Medulla oblongata (tissue), 1 donor: ENCODE measurements at regions not wholly inside any gene's neighbourhood (a gene's known extent, or its start where the extent isn't known, plus 50 kb on each side); places are given as distances from the start of the nearest gene placed in this dataset.

Experiments used
- DNase-seq: peaks from one replicate; pipeline ENCODE4 v3.0.0-alpha.2; 2015; ENCODE audit errors: extremely low spot score

DNA sequence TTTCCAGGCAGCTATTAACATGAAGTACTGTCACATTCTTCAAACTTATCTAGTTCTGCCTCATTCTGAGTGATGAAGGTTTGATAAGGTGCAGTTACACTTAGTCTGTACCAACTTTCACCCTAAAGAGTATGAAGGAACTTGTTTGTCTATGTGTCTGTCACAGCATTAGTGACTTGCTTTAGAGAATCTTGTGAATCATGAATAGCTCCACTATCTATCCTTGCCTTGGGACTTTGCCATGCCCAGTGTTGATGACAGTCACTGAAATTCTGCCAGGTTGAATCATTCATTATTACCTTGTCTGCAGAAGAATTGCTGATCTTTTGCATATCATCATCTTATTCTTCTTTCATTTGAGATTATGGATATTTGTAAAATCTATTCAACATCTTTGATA, 50.9 kb upstream of the A1CF start:
- no peak for DNase-seq

DNA sequence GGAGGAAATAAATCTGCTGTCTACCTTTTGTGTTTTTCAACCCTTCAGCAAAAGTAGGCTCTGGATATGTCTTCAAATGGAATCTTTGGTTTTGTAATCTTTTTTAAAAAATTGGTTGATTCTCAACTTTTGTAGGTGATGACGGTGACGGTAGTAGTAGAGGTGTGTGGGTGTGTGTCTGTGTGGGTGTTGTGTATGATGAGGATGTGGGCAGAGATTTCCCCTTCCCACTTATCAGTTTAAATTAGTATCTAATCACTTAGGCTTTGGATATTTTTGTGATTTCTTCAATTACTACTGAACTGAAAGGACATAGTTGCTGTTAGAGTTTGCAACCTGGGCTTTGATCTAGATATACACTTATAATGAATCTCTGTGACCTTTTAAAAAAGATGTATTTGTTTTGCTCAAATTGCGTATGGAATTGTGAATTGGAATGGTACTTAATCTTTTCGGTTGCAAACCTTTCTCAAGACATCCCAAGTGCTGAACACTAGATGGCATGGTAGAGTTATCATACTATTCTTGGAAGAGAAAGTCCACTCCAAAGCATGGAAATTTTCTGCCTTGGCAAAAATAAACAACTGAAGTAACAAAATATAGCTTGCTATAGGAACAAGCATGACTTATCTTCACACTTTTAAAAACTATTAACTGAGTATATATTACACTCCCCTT, 51.9 kb upstream of the A1CF start:
- peak; percentile 49 for DNase-seq

DNA sequence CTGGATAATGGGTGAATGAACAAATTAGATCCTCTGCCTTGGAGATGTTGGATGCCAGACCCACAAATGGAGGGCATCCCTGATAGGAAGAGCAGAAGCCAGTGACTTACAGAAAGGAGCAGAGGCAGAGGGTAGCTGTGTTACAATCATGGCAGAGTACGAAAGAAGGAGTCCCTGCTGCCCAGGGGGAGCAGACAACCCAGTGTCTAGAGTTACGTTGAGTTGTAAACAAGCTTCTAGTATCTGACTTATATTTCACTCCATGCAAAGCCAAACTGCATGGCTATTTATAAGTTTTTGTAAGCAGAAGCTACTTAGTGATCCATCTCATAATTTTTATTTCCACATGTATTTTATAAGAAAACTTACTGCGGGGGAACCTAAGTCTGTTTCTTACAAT, 56.2 kb upstream of the A1CF start:
- no peak for DNase-seq

DNA sequence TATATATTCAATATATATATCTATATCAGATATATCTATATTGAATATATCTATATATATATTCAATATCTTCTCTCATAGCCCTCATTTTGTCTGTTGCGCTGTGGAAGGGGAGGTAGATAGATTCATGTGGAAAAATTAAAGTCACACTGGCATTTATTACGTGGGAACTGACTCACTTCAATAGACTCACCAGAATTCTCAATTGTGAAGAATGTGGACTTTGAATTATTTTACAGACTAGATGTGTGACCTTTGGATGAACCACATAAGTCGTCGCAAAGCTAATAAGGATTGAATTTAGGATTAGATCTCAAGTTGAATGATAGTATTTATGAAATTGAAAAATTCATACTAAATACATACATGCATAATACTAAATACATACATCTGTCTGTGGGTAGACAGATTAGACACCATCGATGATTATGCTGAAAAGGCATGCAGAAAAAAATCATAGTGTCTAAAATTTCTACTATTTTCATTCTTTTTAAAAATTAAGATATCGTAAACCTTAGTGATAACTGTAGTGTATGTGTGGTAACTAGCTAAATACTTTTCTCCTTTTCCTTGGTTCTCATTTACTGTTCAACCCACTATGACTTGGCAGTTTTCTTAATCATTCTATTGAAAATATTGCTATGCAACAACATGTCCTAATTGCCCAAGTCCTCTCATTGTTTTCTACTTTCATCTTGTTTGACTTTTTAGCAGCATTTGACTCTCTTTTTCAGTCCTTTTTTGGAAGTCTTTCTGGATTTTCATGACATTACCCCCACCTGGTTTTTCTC, 61.8 kb upstream of the A1CF start:
- no peak for DNase-seq

- DNase-seq, result no peak
These were observed 65.9 kb upstream of the A1CF start for GRCh38 chr10:50951365-50951764.

- no peak for DNase-seq
These were observed 75.9 kb upstream of the A1CF start for GRCh38 chr10:50961297-50961696.

DNA sequence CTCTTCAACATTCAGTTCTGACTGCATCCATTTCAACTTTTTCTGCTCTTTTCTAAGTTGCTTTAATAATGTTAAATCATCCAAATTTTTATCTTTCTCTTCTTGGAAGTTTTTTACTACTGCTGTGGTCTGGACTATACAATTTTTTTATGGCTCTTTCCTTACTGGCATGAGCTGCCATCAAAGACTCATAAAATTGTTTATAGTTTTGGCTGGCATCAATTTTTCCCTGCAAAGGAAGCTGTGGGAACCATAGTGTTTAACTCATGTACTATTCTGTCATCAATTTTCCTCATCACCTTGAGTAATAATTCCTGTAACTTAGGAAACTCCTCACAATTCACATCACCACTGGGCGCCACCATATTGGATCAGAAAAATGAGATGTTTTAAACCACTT, 77.6 kb upstream of the A1CF start:
- DNase-seq, result no peak

DNA sequence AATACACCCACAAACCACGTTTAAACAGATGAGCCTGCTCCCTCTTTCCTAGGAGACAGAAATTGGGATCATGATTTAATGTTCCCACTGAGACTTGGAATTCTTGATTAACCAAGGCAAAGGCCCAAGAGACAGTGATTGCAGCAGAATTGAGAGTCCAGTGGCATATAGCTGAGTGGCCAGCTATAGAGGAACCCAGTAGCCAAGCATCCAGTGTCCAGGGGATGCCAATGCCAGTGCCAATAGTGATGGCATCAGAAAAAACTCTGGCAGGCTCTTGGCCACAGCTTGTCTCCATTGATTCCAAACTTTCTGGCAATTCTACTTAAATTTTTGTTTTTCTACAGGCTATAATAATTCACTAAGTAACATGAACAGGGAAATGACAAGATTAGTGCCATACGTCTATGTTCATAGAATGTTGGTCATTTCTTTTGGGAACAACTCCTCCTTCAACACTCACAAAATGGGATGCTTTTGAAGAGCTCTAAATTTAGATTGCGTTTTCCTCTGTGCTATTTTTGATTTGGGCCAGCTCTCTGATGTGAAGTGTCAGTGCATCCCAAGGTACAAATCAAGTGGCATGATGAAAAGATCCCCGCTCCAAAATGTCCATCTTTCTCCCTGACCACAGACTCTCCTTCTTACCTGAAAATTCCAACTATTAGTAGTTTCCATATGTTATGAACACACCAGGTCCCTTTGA, 83.1 kb upstream of the A1CF start:
- no peak for DNase-seq

- no peak for DNase-seq
These were observed 87.2 kb upstream of the A1CF start for GRCh38 chr10:50972591-50972990.

DNA sequence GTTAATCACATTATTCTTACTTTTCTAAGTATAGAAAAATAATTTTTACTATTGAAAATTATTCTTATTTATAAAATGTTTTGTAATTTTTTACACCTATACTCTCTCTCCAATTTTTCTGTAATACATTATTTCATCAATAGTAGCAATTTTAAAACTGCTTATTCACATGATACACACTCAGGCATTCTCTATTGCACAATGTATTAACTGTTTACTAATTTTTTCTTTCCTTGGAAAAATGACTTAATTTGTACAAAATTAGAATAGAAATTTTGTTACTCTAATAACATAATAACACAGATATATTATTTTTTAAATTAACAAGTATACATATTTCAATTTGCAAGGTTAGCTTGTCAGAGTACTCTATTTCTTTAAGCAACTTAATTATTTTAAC, 92.9 kb upstream of the PRKG1 start:
- no peak for DNase-seq

- no peak for DNase-seq
These were observed 92.4 kb upstream of the PRKG1 start for GRCh38 chr10:50981904-50982303.

GRCh38 chr10:50982989-50983388, 91.3 kb upstream of the PRKG1 start:
- no peak for DNase-seq

GRCh38 chr10:50987934-50988333, 86.4 kb upstream of the PRKG1 start:
- DNase-seq, result no peak

- DNase-seq, result no peak
These were observed 85.5 kb upstream of the PRKG1 start for GRCh38 chr10:50988792-50989191.

DNA sequence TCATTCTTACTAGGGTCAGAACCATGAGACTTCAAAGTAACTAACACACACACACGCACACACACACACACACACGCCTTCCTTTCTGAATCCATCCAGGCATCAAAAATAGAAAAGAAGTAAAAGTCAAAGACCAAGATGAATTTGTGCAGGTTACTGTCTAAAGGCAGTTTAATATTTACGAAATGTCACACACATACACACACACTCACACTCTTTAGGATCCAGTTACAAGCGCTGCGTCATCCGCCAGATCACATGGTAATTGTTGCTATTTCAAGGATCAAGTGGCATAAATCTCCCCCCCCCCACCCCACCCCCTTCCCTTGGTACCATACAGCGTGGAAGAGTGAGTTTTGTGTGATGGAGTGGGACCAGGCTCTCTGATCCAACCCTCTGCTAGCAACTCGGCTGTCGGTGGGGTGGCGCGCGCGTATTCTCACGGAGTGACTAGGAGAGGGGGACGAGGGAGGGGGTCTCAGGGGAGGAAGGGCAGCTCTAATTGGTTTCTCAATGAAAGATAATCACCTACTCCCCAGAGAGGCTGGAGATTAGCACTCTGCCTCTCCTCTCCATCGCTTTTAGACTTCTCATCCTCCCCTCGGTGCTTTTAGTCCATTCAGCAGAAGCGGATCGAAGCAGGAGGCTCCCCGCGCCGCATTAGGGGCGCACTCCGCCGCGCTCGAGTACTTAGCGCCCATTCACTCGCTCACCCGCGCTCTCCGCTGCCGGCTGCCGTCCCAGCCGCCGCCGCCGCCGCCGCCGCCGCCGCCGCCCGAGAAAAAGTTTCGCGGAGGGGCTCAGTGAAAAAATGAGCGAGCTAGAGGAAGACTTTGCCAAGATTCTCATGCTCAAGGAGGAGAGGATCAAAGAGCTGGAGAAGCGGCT, 83.5 kb upstream of the PRKG1 start:
- DNase-seq, result no peak

GRCh38 chr10:50991456-50992355, 82.6 kb upstream of the PRKG1 start:
- no peak for DNase-seq

DNA sequence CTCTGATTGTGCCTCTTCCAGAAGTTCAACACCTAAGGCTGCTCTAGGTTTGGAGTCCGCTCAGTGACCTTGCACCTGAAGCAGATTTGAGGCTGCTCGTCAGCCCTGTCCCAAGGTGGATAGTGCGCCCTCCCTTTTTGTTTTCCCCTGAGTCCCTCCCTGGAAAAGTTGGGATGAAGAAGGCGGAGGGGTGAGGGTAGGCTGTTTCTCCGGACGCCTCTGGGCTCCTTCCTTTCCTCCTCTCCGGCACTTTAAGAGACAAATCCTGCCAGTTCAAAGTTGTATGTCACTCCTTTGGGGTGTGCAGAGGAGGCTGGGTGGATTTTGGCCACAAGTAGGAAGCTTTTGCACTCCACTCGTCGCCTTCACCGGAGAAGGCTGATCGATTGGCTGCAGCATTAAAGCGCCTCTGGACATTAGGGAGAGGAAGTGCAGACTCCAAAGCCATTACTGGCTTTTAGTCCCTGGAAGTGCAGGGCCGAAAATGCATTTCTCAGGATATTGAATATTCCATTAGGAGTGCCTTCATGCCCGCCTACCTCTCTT, 81.9 kb upstream of the PRKG1 start:
- DNase-seq, result no peak

GRCh38 chr10:50992972-50993766, 81.1 kb upstream of the PRKG1 start:
- no peak for DNase-seq

DNA sequence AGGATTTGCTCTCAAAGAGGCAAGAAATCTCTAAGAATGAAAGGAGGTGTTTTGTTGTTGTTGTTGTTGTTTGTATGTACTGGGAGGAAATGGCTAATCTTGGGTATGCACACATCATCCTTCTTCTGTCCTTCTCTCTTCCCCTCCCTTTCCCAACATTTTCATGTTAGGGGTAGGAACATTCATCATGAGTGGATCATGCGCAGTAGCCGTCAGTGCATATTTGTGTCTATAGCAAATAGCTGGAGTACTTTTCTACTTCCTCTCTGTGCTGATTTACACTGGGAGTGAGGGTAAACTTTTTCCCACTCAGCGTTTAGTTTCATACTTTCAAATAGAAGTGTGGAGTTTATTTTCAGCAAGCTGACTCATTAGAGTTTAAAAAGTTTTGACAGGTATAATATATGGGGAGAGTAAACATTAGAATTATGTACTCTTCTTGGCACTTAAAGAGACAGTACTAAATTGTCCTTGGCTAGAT, 80.5 kb upstream of the PRKG1 start:
- DNase-seq, result no peak

DNA sequence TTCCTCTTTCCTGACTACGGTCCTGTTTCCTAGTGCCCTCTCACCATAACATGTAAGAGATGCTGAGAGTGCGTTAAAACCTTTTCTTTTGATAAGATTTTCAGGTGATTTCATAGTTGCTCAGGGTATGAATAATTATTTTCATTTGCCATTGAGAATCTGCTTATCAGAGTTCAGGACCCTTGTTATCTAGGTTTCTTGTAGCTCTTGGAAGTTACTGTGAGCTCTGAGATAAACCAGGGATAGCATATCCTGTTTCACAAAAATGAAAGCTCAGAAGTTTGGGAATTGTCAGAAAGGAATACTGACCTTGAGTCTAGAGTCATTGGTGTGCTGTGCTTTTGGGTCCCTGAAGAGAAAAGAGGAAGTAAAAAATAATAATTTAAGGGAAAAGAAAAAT, 76.8 kb upstream of the PRKG1 start:
- DNase-seq, result no peak
